PC-3 (cell line): ENCODE measurements at regions not wholly inside any gene's neighbourhood (a gene's known extent, or its start where the extent isn't known, plus 50 kb on each side); places are given as distances from the start of the nearest gene placed in this dataset.
A peak's percentile ranks its signal among the peaks of the same experiment; 100 is the strongest.

ENCODE experiments used
- ATAC-seq: fragments of 200-7000 bp; cut with Tn5 transposase; 2 replicates; pipeline ENCODE4 v1.9.1; 2020; ENCODE audit warnings: mild to moderate bottlenecking, moderate library complexity
- BruUV-seq: library from RNA; stranded (reverse); fragments of 400-500 nt; replicated peaks from 2 replicates; lab custom pipeline; 2021; lab: Mats Ljungman, UMichigan
- CTCF ChIA-PET: fragments of 300-600 bp; sonication (Branson Sonifier 250); formaldehyde crosslinking; loops from one replicate; lab custom pipeline; 2022; ENCODE audit warnings: antibody characterized with exemption; lab: Charles Lee
- POLR2A ChIA-PET: fragments of 300-600 bp; sonication (Branson Sonifier 250); formaldehyde crosslinking; loops from one replicate; lab custom pipeline; 2022; ENCODE audit warnings: antibody characterized with exemption; ENCODE audit not compliant: unreplicated experiment; lab: Charles Lee
- DNase-seq: peaks from one replicate; pipeline ENCODE4 v3.0.0-alpha.2; 2015
- H2AFZ ChIP-seq: fragments of 300-600 bp; sonication (generic); 2 replicates; pipeline ENCODE4 v1.6.0; 2016; ENCODE audit warnings: antibody characterized with exemption, low read length
- H3F3A ChIP-seq: fragments of 300-600 bp; sonication (generic); one replicate; pipeline ENCODE4 v1.6.0; 2017; ENCODE audit warnings: antibody characterized with exemption, low read length, control low read depth, mild to moderate bottlenecking; ENCODE audit not compliant: unreplicated experiment
- H3K27ac ChIP-seq: fragments of 300-600 bp; sonication (generic); 2 replicates; pipeline ENCODE4 v1.5.1; 2016; ENCODE audit warnings: mild to moderate bottlenecking, low read length
- H3K27me3 ChIP-seq: fragments of 300-600 bp; sonication (generic); 2 replicates; pipeline ENCODE4 v1.6.1; 2016; ENCODE audit warnings: low read length, mixed read lengths
- H3K36me3 ChIP-seq: fragments of 300-600 bp; sonication (generic); 2 replicates; pipeline ENCODE4 v1.6.1; 2016; ENCODE audit warnings: low read depth, mixed run types, low read length, mixed read lengths
- H3K4me1 ChIP-seq: fragments of 300-600 bp; sonication (generic); 2 replicates; pipeline ENCODE4 v1.5.1; 2016; ENCODE audit warnings: low read length; ENCODE audit not compliant: insufficient read depth
- H3K4me2 ChIP-seq: fragments of 300-600 bp; sonication (generic); 2 replicates; pipeline ENCODE4 v1.6.0; 2016; ENCODE audit warnings: low read length
- H3K4me3 ChIP-seq: fragments of 300-600 bp; sonication (generic); 2 replicates; pipeline ENCODE4 v1.5.1; 2016; ENCODE audit warnings: mild to moderate bottlenecking, low read length, mixed read lengths
- H3K79me2 ChIP-seq: fragments of 300-600 bp; sonication (generic); 2 replicates; pipeline ENCODE4 v1.6.1; 2017; ENCODE audit warnings: low read length, mixed read lengths
- H3K9ac ChIP-seq: fragments of 300-600 bp; sonication (generic); 2 replicates; pipeline ENCODE4 v1.6.0; 2016; ENCODE audit warnings: mild to moderate bottlenecking, low read length
- H3K9me2 ChIP-seq: fragments of 300-600 bp; sonication (generic); replicated peaks from 2 replicates; pipeline ENCODE4 v1.6.1; 2016; ENCODE audit warnings: mixed run types, low read length, mixed read lengths
- H3K9me3 ChIP-seq: fragments of 300-600 bp; sonication (generic); 2 replicates; pipeline ENCODE4 v1.6.1; 2016; ENCODE audit warnings: low read length, mixed read lengths
- H4K20me1 ChIP-seq: fragments of 300-600 bp; sonication (generic); 2 replicates; pipeline ENCODE4 v1.6.1; 2016; ENCODE audit warnings: low read length, mixed read lengths
- EZH2 ChIP-seq: fragments of 300-600 bp; sonication (generic); IDR thresholded peaks from one replicate; pipeline ENCODE4 v1.6.1; 2017; ENCODE audit warnings: antibody characterized with exemption, mild to moderate bottlenecking, low read length; ENCODE audit not compliant: unreplicated experiment
- EZH2phosphoT487 ChIP-seq: fragments of 300-600 bp; sonication (generic); IDR thresholded peaks from 2 replicates; pipeline ENCODE4 v1.6.1; 2018; ENCODE audit warnings: mild to moderate bottlenecking, antibody characterized with exemption, low read length, borderline replicate concordance
- intact Hi-C: fragments of 100-400 bp; cut with micrococcal nuclease; formaldehyde crosslinking; loops from 2 replicates; pipeline ENCODE4 v1.9.0; 2023
- TF ChIP-seq, protein P1 (sequence below): fragments of 300-600 bp; sonication (generic); conservative IDR thresholded peaks from 2 replicates; pipeline ENCODE4 v1.5.1; 2017; ENCODE audit warnings: antibody characterized with exemption, low read depth, mild to moderate bottlenecking, low read length

DNA sequence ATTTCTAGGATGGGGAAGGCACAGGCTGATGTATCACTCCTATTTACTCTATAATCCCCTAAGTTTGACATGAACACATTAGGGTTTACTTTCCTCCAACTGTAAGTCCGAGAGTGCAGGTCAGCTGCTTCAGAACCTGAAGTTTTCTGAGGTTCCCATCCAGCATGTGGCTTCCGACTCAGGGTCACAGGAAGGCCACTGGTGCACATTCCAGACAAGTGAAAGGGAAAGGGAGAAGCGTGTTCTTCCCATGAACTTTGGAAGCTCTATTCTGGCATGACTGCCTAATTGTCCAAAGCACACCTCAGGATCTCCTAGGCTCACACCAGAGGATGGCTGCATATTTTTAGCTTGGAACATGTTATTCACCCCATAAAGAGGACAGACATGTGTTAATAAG is 602.6 kb downstream of the SEMA5A start:
- no TSS peak for BruUV-seq
- ATAC-seq (peak; percentile 15), DNase-seq (peak; percentile 44)
- Histone ChIP-seq H3K79me2 (no peaks in the 10 kb centered on the region), H3K9me2 (no peaks in the 10 kb centered on the region), H3K36me3 (no peaks in the 10 kb centered on the region), H3K9me3 (no peaks in the 10 kb centered on the region), H3K4me3 (peak overlapping the region; percentile 6; the same call in 1 of the 2 replicates), H3K9ac (no peak overlapping the region; the same call in 1 of the 2 replicates), H3F3A (no peaks in the 10 kb centered on the region), H3K27me3 (no peaks in the 10 kb centered on the region), H2AFZ (peak overlapping the region; percentile 33), H3K27ac (peak overlapping the region; percentile 58), H3K4me1 (peaks cover 18% of the 10 kb centered on the region), H3K4me2 (peak overlapping the region; percentile 51), H4K20me1 (no peaks in the 10 kb centered on the region)
- TF ChIP-seq EZH2phosphoT487 (no peak), EZH2 (no peak)
- TF ChIP-seq, protein P1, sequence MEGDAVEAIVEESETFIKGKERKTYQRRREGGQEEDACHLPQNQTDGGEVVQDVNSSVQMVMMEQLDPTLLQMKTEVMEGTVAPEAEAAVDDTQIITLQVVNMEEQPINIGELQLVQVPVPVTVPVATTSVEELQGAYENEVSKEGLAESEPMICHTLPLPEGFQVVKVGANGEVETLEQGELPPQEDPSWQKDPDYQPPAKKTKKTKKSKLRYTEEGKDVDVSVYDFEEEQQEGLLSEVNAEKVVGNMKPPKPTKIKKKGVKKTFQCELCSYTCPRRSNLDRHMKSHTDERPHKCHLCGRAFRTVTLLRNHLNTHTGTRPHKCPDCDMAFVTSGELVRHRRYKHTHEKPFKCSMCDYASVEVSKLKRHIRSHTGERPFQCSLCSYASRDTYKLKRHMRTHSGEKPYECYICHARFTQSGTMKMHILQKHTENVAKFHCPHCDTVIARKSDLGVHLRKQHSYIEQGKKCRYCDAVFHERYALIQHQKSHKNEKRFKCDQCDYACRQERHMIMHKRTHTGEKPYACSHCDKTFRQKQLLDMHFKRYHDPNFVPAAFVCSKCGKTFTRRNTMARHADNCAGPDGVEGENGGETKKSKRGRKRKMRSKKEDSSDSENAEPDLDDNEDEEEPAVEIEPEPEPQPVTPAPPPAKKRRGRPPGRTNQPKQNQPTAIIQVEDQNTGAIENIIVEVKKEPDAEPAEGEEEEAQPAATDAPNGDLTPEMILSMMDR = no peak
- CTCF ChIA-PET = no interaction called here
- intact Hi-C loops = no loop called here
- POLR2A ChIA-PET = no interaction called here

GRCh38 chr5:8944005-8944404 is 601.9 kb downstream of the SEMA5A start:
- intact Hi-C loops = no loop called here
- no peaks in the 10 kb centered on the region for H3K9me2 ChIP-seq
- H2AFZ ChIP-seq = peak overlapping the region; percentile 33
- DNase-seq (peak; percentile 93), ATAC-seq (peak; percentile 97)
- no peaks in the 10 kb centered on the region for H3K27me3 ChIP-seq
- ChIA-PET POLR2A (no interaction called here), CTCF (no interaction called here)
- peak overlapping the region; percentile 58 for H3K27ac ChIP-seq
- H3K4me2 ChIP-seq = peak overlapping the region; percentile 51
- H4K20me1 ChIP-seq = no peaks in the 10 kb centered on the region
- H3K9me3 ChIP-seq = no peaks in the 10 kb centered on the region
- peaks cover 18% of the 10 kb centered on the region for H3K4me1 ChIP-seq
- TF ChIP-seq EZH2phosphoT487 (no peak), EZH2 (no peak)
- TF ChIP-seq, protein P1 = no peak
- H3K36me3 ChIP-seq = no peaks in the 10 kb centered on the region
- no peak overlapping the region; the same call in 1 of the 2 replicates for H3K9ac ChIP-seq
- no peaks in the 10 kb centered on the region for H3K79me2 ChIP-seq
- no TSS peak for BruUV-seq
- peak overlapping the region; percentile 6; the same call in 1 of the 2 replicates for H3K4me3 ChIP-seq
- no peaks in the 10 kb centered on the region for H3F3A ChIP-seq

DNA sequence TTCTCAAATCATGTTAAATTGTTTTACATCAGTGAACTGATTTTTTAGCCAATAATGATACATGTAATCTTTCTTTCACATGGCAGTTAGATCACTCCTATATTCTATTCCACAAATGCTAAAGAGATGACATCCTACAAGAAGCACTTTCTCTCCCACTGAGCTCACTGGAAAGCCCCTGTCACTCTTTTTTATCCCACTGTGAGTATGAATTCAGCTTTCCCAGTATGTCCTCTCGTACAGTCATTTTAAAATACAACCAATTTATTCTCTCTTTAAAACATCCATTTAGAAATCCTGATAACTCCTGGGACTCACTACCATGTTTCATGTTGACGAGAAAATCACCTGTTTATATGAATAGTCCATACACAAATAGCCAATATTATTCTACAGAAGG is 599.9 kb downstream of the SEMA5A start:
- no peak overlapping the region for H3K4me2 ChIP-seq
- ChIA-PET CTCF (no interaction called here), POLR2A (no interaction called here)
- TF ChIP-seq EZH2 = no peak
- TF ChIP-seq, protein P1 = no peak
- no peak for TF ChIP-seq EZH2phosphoT487
- H3K9ac ChIP-seq = no peak overlapping the region
- peaks cover 18% of the 10 kb centered on the region for H3K4me1 ChIP-seq
- H3K79me2 ChIP-seq = no peaks in the 10 kb centered on the region
- DNase-seq (no peak), ATAC-seq (no peak)
- no peaks in the 10 kb centered on the region for H3K27me3 ChIP-seq
- H3K9me3 ChIP-seq = no peaks in the 10 kb centered on the region
- no TSS peak for BruUV-seq
- no peak overlapping the region for H2AFZ ChIP-seq
- intact Hi-C loops = no loop called here
- no peak overlapping the region for H3K4me3 ChIP-seq
- no peaks in the 10 kb centered on the region for H3K9me2 ChIP-seq
- H4K20me1 ChIP-seq = no peaks in the 10 kb centered on the region
- H3F3A ChIP-seq = no peaks in the 10 kb centered on the region
- H3K36me3 ChIP-seq = no peaks in the 10 kb centered on the region
- no peak overlapping the region for H3K27ac ChIP-seq
